Eye (tissue), 1 donor: ENCODE measurements at regions not wholly inside any gene's neighbourhood (a gene's known extent, or its start where the extent isn't known, plus 50 kb on each side); places are given as distances from the start of the nearest gene placed in this dataset.
"Not testable (repeated sequence)": the region's sequence is repeated elsewhere in the genome, so short reads cannot be mapped to it uniquely, and the experiment has no call there.

ENCODE experiments used
- DNase-seq: peaks from one replicate; pipeline ENCODE4 v3.0.0-alpha.2; 2015

DNA sequence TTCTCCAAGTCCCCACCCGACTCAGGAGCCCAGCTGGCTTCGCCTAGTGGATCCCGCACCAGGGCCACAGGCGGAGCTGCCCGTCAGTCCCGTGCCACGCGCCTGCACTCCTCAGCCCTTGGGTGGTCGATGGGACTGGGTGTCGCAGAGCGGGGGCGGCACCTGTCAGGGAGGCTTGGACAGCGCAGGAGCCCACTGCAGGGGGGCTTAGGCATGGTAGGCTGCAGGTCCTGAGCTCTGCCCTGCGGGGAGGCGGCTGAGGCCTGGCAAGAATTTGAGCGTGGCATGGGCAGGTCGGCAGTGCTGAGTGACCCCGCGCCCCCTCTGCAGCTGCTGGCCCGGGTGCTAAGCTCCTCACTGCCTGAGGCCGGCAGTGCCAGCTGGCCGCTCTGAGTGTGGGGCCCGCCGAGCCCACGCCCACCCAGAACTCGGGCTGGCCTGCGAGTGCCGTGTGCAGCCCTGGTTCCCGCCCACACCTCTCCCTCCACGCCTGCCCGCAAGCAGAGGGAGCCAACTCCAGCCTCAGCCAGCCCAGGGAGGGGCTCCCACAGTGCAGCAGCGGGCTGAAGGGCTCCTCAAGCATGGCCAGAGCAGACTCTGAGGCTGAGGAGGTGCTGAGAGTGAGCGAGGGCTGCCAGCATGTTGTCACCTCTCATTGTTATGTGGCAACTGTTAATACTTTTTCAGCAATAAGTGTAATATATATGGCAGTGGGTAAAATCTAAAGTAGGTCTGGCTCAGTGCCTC is 548.4 kb upstream of the BRINP3 start:
- no peak for DNase-seq

DNA sequence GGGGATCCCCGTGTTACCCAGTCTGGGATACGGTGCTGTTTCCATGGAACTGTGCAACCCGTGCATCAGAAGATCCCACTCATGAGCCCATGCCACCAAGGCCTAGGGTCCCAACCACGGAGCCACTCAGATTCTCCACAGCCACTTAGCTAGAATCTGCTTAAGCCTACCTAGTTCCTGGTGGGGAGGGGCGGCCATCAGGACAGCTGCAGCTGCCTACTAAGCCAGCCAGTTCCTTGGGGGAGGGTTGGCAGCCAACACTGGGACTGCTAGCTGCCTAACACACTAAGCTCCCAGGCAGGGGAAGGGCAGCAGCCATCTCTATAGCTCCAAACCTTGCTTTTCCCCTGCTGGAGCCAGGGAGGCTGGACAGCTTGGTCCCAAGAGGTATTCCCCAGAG is 549.2 kb upstream of the BRINP3 start:
- no peak for DNase-seq

DNA sequence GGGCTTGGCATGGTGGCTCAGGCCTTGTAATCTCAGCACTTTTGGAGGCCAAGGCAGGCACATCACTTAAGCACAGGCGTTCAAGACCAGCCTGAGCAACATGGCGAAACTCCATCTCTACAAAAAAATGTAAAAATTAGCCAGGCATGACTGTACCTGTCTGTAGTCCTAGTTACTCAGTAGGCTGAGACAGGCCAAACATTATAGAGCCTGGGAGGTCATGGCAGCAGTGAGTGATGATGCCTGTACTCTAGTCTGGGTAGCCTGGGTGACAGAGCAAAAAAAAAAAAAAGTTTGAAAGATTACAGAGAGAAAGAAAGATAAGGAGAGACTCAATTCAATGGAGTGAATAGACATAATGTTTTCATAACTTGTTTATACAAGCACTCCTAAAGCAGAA is 556.5 kb upstream of the BRINP3 start:
- no peak for DNase-seq

DNA sequence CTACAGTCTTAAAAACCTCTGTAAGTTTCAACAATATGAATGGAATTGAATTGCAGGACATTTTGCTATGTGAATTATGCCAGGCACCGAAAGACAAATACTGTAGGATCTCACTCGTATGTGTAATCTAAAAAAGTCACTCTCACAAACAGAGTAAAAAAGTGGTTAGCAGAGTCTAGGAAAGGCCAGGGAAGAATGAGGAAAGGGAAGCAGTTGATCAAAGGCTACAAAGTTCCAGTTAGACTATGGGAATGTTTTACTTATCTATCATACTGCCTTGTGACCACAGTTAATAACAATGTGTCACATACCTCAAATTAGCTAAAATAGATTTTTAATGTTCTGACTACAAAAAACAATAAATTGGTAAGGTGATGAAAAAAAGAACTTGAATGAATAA is 565.4 kb upstream of the BRINP3 start:
- DNase-seq = no peak

DNA sequence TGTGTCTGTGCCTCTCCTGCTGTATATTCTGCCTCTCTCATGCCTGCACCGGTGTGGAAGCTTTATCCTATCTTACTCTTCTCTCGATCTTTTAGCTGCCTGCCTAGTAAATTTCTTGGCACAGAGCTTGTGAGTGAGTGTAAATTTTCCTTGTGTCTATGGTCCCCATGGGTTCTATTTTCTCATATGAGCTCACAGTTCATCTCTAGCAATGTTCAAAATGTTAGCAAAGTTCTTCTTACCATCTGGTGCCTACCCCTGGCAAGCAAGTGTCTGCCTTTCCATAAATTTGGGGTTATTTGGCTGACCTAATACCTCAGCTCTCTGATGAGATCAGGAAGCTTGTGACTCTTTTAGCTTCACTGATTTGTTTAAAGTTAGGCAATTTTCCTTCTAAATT is 572.1 kb upstream of the BRINP3 start:
- no peak for DNase-seq

DNA sequence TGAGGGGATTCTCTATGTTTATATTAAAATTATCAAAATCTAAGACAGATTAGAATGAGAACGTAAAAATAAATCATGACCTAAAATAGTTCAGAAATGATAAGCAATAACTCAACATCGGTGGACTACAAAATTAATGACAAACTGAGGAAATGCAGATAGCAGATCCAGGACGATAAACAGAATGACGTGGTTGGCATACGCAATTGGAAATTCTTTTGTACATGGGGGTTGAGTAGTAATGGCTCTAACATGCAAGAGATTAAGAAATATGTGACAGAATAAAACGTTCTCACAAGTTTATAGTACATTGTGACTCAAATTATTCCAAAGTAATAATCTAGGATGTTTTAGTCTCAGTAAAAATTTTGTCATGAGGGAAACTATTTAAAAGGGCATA is 575.2 kb upstream of the BRINP3 start:
- no peak for DNase-seq

DNA sequence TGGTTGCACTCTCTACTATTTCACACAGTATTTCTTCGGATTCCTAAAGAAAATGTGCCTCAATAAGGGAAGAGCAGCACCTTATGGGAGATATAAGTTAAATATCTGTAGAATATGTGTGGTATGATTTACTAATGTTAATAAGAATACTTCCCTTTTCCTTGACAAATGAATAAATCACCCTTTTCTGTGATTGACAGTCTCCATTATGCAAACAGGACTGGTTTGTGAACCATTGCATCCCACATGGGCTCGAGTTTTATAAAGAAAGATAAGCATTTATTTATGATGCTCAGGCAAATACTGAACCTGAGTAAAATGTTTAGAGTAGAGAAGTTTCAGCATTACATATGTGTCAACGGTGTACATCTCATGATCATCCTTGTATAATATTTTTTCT is 587.7 kb upstream of the BRINP3 start:
- DNase-seq = no peak

DNA sequence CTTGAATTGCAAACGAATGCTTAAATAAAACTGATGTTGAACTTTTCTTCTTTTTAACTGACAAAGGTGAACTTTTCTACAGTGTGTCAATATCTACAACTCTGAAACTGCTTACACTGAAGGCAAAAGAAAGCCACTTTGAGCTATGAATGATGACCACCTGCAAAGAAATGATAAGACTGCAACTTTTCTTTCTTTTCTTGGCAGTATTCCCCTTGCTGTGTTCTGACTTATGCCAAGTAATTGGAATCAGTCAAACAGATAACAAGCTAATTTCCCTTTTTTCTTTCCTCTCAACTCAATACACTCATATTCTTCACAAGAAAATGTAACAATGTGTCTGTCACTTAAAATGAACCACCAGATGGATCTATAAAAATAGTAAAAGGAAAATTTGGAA is 588.1 kb upstream of the BRINP3 start:
- no peak for DNase-seq

DNA sequence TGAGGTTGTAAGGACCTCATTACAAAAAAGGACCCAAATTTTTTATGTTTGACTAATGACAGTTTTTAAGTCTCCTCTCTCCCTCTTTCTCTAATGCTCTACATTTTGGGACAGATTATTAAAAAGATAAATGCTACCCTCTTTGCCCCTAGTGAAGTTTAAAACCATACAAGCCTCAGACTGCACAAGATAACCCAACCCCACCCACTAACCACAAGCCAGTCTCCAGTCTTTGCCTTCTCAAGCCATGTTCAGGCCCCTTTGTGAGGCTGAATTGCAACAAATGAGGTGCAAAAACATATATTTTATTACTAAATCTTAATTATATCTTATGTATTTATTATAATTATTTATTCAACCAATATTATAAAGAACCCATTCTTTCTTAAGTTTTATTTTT is 597.2 kb upstream of the BRINP3 start:
- no peak for DNase-seq

DNA sequence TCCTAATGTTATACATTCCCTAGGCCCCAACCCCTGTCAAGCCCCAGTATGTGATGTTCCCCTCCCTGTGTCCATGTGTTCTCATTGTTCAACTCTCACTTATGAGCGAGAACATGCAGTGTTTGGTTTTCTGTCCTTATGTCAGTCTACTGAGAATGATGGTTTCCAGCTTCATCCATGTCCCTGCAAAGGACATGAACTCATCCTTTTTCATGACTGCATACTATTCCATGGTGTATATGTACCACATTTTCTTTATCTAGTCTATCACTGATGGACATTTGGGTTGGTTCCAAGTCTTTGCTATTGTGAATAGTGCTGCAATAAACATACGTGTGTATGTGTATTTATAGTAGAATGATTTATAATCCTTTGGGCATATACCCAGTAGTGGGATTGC is 605.4 kb upstream of the BRINP3 start:
- not testable (repeated sequence) for DNase-seq

DNA sequence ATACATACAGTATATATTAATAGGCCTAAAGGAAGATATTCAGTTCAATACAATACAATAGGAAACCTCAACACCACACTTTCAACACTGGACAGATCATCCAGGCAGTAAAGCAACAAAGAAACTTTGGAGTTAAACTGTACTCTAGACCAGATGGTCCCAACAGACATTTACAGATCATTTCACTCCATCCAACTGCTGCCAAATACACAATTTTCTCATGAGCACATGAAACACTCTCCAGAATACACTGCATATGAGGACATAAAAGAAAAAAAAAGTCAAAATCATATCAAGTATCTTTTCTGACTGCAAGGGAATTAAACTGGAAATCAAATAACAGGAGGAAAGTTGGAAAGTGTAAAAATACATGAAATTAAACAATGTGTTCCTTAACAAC is 607.5 kb upstream of the BRINP3 start:
- no peak for DNase-seq

DNA sequence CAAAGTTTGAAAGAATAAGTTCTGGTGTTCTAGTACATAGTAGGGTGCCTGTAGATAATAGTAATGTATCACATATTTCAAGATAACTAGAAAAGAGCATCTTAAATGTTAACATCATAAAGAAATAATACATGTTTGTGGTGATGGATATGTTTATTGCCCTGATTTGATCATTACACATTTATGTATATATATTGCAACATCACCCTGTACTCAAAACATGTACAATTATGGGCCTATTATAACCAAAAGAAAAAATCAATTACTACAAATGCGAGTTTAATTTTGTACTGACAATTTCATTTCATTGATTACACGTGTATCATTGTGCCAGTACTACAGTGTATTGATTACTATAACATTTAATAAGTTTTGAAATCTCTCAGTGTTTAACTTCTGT is 609.2 kb upstream of the BRINP3 start:
- no peak for DNase-seq

DNA sequence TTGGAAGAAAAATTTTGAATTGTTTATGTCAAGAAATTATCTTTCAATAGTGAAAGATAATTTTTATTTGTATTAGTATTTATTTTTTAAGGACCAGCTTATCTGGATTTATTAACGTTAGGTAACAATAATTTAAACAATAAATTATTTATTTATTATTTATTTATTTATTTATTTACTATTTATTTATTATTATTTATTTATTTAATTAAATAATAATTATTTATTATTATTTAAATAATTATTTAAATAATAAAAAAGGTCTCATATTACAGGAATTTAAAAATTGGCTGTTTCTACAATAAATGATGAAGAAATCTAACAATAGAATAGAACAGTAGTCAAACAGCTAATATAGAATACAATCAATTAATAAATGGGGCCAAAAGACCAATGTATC is 618.7 kb upstream of the BRINP3 start:
- no peak for DNase-seq

DNA sequence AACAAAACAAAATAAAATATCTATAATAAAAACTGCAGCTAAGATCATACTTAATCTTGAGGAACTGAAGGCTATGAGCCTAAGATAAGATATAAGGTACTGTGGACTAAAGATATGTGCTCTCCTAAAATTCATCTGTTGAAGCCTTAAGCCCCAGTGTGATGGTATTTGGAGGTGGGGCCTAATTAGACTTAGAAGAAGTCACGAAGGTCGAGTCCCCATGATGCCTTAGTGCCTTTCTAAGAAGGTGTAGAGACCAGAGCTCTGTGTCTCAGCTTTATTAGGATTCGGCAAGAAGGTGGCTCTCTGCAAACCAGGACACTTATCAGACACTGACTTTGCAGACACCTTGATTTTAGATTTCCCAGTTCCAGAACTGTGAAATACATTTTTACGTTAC is 622.0 kb upstream of the BRINP3 start:
- no peak for DNase-seq

DNA sequence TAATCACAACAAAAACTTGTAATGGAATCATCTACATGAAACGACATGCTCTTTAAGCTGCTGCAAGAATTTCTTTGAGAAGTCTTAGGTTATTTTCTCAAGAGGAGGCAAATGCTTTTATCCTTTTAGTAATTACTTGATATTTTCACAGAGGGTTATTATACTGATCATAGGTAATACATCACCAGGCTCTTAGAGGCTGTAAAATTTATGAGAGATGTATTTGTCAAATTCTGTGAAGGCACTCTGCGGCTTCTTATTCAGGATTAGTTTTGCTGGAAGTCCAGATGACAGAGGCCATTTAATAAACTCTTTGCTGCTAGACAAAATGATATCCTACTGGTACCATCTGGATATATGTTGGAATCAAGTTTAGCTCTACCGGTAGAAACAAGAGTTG is 624.3 kb upstream of the BRINP3 start:
- DNase-seq = no peak

DNA sequence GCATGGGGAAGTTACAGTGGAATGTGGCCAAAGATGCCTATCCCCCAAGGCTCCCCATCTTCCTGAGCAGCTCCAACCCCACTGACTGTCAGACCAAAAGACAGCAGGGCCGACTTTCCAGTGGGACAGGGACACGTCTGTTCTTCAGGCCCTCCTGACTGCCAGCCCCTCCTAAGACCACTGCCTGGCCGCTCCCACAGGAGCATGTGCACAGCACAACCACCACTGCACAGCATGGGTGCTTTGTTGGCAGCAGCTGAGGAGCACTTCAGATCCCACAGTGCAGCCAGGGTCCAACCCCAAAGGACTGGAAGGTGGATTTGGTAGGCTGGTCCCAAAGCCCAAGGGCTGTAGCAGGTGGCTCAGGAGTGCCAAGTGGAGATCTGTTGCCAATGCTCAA is 648.3 kb upstream of the BRINP3 start:
- no peak for DNase-seq

DNA sequence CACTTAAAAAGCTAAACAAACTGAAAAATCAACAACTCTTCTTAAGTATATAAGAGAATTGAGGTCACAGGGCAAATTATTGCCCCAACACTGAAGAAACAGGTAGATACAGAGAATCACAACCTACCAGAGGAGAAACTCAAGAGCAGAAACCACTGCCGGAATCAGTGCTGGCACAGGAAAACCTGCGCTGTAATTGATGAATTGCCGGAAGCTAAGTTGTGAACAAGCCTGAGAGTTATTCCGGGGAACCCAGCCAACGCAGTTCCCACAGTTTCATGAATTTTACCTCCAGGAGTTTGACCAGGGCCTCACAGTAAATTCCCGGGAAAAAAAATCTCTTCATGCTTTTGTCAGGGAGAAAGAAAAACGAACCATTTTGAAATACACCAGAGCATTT is 657.1 kb upstream of the BRINP3 start:
- DNase-seq = no peak

DNA sequence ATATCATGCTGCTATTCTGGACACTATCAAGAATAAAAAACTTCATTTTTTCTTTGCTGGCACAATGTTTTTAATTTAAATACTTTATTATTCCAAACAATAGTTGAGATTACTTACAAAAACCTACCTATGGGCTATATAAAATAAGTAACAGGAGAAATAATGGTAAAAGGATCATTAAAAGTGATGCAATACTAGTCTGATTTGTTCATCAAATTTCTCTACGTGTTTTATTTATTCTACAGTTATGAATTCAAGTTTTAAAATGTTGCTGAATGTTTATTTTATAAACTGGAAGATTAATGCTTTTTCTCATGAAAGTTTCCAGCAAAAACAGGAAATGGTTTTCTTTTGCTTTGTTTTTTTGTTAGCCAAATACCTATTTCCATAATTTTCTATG is 662.4 kb upstream of the BRINP3 start:
- DNase-seq = no peak

DNA sequence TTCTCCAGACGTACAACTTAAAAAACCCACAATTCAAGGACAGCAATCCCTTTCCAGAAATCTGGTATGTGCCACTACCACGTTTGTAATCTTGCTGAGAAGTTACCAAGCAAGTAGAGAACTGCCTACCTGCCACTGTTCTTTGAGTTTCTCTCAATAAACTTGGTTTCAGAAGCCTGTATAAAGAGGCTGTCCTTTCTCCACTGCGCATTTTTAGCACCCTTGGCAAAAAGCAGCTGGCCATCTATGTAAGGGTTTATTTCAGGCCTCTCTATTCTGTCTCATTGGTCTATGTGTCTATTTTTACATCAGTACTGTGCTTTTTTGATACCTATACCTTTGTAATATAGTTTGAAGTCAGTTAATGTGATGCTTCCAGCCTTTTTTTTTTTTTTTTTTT is 665.1 kb upstream of the BRINP3 start:
- DNase-seq = no peak

DNA sequence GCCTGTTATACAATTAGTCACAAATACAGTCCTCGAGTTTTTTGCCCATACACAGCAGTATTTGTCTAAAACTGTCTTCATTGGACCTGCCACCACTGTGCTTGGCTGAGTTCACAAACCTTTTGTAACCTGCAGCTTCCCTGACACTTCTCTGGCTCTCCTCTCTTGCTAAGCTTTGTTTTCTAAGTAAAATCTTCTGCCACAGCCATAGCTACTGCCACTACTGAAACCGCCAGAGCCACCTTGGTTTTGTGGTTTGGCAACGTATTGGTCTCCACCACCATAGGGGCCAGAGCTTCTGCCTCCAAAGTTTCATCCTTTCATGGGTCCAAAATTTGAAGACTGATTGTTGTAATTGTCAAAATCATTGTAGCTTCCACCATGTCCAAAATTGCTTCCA is 668.2 kb upstream of the BRINP3 start:
- DNase-seq = no peak

DNA sequence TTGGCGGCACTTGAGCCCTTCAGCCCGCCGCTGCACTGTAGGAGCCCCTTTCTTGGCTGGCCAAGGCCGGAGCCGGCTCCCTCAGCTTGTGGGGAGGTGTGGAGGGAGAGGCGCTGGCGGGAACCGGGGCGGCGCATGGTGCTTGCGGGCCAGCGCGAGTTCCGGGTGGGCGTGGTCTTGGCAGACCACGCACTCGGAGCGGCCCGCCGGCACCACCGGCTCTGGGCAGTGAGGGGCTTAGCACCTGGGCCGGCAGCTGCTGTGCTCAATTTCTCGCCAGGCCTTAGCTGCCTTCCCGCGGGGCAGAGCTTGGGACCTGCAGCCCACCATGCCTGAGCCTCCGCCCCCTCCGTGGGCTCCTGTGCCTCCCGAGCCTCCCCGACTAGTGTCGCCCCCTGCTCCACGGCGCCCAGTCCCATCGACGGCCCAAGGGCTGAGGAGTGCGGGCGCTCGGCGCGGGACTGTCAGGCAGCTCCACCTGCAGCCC is 673.7 kb upstream of the BRINP3 start:
- no peak for DNase-seq

DNA sequence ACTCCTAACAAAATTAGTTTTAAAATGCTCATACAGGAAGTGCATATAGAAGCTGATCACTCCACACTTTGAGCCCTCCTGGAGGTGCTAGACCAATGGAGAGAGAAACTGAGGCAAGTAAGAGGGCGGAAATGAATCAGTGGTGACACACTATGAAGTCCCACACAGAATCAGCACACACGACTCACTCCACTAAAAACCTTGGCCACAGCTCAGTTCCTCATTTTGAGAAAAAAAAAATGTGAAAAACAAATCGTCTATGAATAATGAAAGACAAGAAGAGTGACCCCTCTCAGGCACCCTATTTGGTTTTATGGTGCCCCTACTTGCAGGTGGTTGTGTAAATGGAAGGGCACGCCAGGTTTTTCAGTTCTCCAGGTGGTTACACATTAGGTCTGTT is 675.1 kb upstream of the BRINP3 start:
- DNase-seq = no peak

DNA sequence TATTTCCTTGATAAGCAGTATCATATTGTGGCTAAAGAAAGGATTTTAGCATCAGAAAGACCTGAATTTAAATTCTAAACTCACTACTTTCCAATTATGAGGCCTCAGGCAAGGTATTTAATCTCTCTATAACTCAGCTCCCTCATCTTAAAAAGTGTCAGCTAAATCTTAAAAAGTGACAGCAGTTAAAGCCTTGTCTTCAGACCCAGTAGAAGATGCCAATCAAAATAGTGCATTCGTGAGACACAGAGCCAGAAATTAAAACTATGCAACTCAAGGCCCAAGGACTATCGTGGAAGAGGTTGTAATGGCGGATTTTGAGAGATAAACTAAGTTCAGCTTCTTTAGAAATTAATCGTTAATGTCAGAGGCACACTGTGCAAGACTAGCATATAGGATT is 677.5 kb upstream of the BRINP3 start:
- no peak for DNase-seq

DNA sequence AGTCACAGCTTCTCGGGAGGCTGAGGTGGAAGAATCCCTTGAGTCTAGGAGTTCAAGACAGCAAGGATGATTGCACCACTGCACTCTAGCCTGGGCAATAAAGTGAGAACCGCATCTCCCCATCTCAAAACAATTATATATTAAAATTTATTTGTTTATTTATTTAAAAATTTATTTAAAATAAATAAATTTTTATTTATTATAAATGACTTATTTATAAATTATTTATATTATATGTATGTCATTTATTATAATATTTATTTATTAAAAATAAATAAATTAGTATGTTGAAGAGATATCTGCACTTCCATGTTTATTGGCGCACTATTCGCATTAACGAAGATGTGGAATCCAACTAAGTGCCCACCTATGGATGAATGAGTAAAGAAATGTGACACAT is 683.2 kb upstream of the BRINP3 start:
- no peak for DNase-seq

DNA sequence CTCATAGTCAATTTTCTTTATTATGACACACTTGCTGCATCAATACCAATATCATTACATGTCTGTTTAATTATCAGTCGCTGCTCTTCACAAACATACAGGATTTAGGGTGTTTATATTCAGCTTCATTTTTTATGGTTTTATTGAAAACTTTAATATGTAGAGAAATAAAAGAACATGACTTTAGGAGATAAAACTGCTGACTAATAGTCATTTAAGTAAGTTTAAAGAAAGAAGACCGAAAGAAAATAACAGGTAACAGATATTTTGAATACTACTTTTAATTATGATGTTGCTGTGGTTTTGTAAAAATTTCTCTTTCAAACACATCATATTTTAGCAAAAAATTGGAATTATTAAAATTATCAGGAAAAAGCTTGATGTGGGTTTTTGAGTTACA is 685.1 kb upstream of the BRINP3 start:
- no peak for DNase-seq

DNA sequence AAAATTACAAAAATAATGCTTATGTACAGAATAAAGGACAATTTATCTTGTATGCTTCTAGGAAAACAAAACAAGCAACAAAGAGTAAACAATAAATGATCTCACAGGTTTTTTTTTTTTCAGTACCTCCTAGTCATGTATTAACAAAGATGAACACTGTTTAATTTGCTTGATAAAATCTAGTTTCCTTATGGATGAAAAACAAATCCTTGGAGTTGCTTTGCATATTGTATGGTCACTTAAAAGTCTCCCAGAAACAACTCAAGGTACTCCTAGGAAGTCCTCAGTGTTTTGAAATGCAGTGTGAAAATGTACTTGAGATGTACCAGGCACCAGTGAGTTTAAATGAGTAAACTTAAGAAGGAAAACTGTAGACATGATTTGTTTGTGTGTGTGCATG is 686.0 kb upstream of the BRINP3 start:
- DNase-seq = no peak
